ENCODE measurements at regions not wholly inside any gene's neighbourhood (a gene's known extent, or its start where the extent isn't known, plus 50 kb on each side); places are given as distances from the start of the nearest gene placed in this dataset.

GRCh38 chr17:6019959-6020358 lies 50.2 kb upstream of the WSCD1 start:
- Histone ChIP-seq H3K79me1 (ENCODE audit: low read depth in 1 of 2, low read length in 2 of 2) (no peaks in the 10 kb centered on the region), H3K14ac (replicated peaks; ENCODE audit: low read depth, low read length) (no peak overlapping the region), H3K56ac (ENCODE audit: extremely low read depth, insufficient read depth, low read length) (no peak overlapping the region), H4K91ac (ENCODE audit: insufficient read depth, low read depth, low read length) (no peak overlapping the region), H3K23ac (ENCODE audit: low read depth, low read length) (no peak overlapping the region), H3K27ac (ENCODE audit: insufficient read depth, low read length) (no peak overlapping the region), H2AK9ac (replicated peaks; ENCODE audit: low read depth, low read length, poor library complexity) (no peak overlapping the region), H3K18ac (ENCODE audit: low read depth, low read length) (no peak overlapping the region), H3K9ac (ENCODE audit: low read depth, low read length) (no peak overlapping the region), H4K5ac (ENCODE audit: low read depth, low read length) (no peak overlapping the region), H2AFZ (replicated peaks; ENCODE audit: low read length, poor library complexity) (no peak overlapping the region), H2BK20ac (ENCODE audit: low read depth, low read length) (no peak overlapping the region), H3K27me3 (ENCODE audit: control insufficient read depth, insufficient read depth, low read length) (no peaks in the 10 kb centered on the region), H2BK15ac (ENCODE audit: low read depth, low read length) (no peak overlapping the region), H3K36me3 (ENCODE audit: control insufficient read depth, insufficient read depth, low read length) (no peaks in the 10 kb centered on the region), H2BK120ac (ENCODE audit: low read depth, low read length) (no peak overlapping the region), H2AK5ac (ENCODE audit: low read depth, low read length) (no peak overlapping the region), H3K4me2 (ENCODE audit: low read depth, low read length) (no peak overlapping the region), H3K4me3 (ENCODE audit: insufficient read depth, low read depth, low read length) (no peak overlapping the region), H2BK5ac (ENCODE audit: low read depth, low read length, poor library complexity, severe bottlenecking) (no peak overlapping the region), H4K20me1 (ENCODE audit: insufficient read depth, low read length) (no peaks in the 10 kb centered on the region), H3K9me1 (ENCODE audit: insufficient read depth, low read length) (no peaks in the 10 kb centered on the region), H3K4ac (ENCODE audit: low read depth, low read length) (no peak overlapping the region), H4K8ac (ENCODE audit: low read depth in 2 of 2, low read length in 2 of 2) (no peak overlapping the region), H3K9me3 (ENCODE audit: control insufficient read depth, insufficient read depth, low read length) (peaks cover 8% of the 10 kb centered on the region), H3K4me1 (ENCODE audit: control insufficient read depth, insufficient read depth, low read length) (no peaks in the 10 kb centered on the region)
- dilution Hi-C loops (cut with HindIII; ENCODE audit: low sequenced_read_pairs, unreplicated experiment) (no loop called here), intact Hi-C loops (cut with micrococcal nuclease) (no loop called here), in situ Hi-C loops (cut with MboI; ENCODE audit: low sequenced_read_pairs) (no loop called here)
- BruUV-seq (replicated peaks): no TSS peak
- TF ChIP-seq CTCF (conservative IDR thresholded peaks at IDR 0.05; ENCODE audit: low read depth, low read length) (no peak), USF2 (IDR thresholded peaks at IDR 0.05; ENCODE audit: low read depth, low read length) (no peak), MAZ (IDR thresholded peaks at IDR 0.05; ENCODE audit: borderline replicate concordance, low read depth, low read length) (no peak), CHD1 (IDR thresholded peaks at IDR 0.05; ENCODE audit: low read depth, low read length) (no peak), NFE2L2 (IDR thresholded peaks at IDR 0.05; ENCODE audit: low read depth, low read length) (no peak), RFX5 (IDR thresholded peaks at IDR 0.05; ENCODE audit: low read depth, low read length) (no peak), FOS (IDR thresholded peaks at IDR 0.05; ENCODE audit: low read depth, low read length) (no peak), BHLHE40 (IDR thresholded peaks at IDR 0.05; ENCODE audit: low read depth, low read length) (no peak), CEBPB (IDR thresholded peaks at IDR 0.05; ENCODE audit: low read depth, low read length) (no peak)
- DNase-seq (no peak), ATAC-seq (ENCODE audit: low read depth) (no peak)
- no CpG with 5 or more reads among the region's 6 CpGs for WGBS, 2 experiments (ENCODE audit: extremely low coverage in 2 of 2, insufficient read length in 1 of 2)
- ChIA-PET CTCF (no interaction called here), POLR2A (ENCODE audit: unreplicated experiment) (no interaction called here)
